Skeletal muscle tissue (tissue), 3 donors: ENCODE measurements at regions not wholly inside any gene's neighbourhood (a gene's known extent, or its start where the extent isn't known, plus 50 kb on each side); places are given as distances from the start of the nearest gene placed in this dataset.

Source experiments
- H3K27ac ChIP-seq: one replicate; pipeline ENCODE4 v1.7.0; 2013; ENCODE audit warnings: mild to moderate bottlenecking, low read depth, low read length, inconsistent platforms
- H3K27me3 ChIP-seq, 3 donors: one replicate each; pipeline ENCODE4 v1.7.0; 2013; ENCODE audit warnings: low read length in 3 of 3; ENCODE audit not compliant: control insufficient read depth in 3 of 3, insufficient read depth in 3 of 3
- H3K36me3 ChIP-seq, 3 donors: one replicate each; pipeline ENCODE4 v1.7.0; 2013; ENCODE audit warnings: low read length in 3 of 3; ENCODE audit not compliant: control insufficient read depth in 3 of 3, insufficient read depth in 3 of 3
- H3K4me1 ChIP-seq, 3 donors: one replicate each; pipeline ENCODE4 v1.7.0; 2013; ENCODE audit warnings: low read length in 3 of 3, mild to moderate bottlenecking in 3 of 3; ENCODE audit not compliant: control insufficient read depth in 3 of 3, insufficient read depth in 3 of 3
- H3K4me3 ChIP-seq, 3 donors: one replicate each; pipeline ENCODE4 v1.7.0; 2013; ENCODE audit warnings: low read length in 3 of 3
- H3K9ac ChIP-seq, 3 donors: one replicate each; pipeline ENCODE4 v1.7.0; 2013; ENCODE audit warnings: low read length in 3 of 3, mild to moderate bottlenecking in 3 of 3, moderate library complexity in 2 of 3, low read depth in 1 of 3
- H3K9me3 ChIP-seq, 3 donors: one replicate each; pipeline ENCODE4 v1.7.0; 2013; ENCODE audit warnings: low read length in 3 of 3; ENCODE audit not compliant: control insufficient read depth in 3 of 3
- donor health status: Osteomylitis.

DNA sequence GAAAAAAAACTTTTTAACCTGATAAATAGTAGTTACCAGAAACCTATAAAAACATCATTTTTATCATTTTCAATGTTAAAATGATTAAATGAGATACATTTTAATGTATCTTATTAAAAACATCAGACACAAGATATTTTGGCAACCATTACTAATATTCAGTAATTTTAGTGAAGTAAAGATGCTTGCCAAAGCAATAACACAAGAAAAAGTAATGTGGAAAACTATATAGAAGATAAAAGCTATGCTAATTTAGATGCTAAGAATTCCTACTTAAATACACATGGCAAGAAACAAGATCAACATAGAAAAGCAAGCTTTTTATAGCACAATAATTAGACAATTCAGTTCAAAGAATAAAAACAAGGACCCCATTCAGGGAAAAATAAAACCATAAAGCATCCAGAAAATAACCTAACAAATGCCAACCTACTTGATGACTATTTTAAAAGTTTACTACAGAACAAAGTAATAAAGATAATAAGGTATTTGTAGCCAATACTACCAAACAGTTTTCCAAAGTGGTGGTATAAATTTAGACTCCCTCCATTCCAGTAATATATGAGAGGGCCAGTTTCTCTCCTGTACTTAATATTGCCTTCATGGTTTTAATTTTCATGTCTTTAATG lies 489.5 kb downstream of the CDH2 start:
- no peak overlapping the region for H3K4me3 ChIP-seq

DNA sequence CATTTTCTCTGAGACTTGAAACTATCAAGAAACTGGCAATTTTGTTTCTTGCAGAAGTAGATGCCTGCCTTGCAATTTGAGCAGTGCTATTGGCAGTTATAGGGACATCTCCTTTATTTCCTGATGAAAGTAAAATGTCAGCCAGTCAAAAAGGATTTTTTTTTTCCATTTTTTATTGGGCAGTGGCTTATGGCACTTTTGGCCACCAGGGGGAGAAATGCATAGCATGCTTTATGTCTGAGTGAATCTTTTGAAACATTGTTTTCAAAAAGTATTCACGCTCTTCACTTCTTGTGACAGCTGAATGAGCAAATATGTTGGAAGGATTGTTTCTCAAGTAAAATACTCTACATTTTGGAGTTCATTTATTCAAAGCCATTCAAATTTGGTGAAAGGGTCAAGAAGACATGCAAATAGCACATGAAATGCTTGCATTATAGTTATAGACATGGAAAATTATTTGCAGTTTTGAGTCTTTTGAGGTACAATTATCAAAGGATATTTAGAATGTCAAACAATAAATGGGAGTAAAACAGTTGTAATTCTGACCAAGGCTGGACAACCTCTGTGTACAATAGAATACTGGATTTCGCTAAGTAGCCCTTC lies 491.0 kb downstream of the CDH2 start:
- Histone ChIP-seq H3K4me1 (no peaks in the 10 kb centered on the region), H3K27me3 (no peaks in the 10 kb centered on the region), H3K9ac (no peak overlapping the region), H3K27ac (no peak overlapping the region), H3K36me3 (no peaks in the 10 kb centered on the region), H3K9me3 (peaks cover 0 to 7% (median 0%) of the 10 kb centered on the region in 3 donors), H3K4me3 (no peak overlapping the region)

More for the DNA sequence above, 489.5 kb downstream of the CDH2 start:
- no peak overlapping the region for H3K9ac ChIP-seq
- no peaks in the 10 kb centered on the region for H3K27me3 ChIP-seq
- no peaks in the 10 kb centered on the region for H3K36me3 ChIP-seq
- no peak overlapping the region for H3K27ac ChIP-seq
- H3K9me3 ChIP-seq: peaks cover 0 to 7% (median 0%) of the 10 kb centered on the region in 3 donors
- no peaks in the 10 kb centered on the region for H3K4me1 ChIP-seq

DNA sequence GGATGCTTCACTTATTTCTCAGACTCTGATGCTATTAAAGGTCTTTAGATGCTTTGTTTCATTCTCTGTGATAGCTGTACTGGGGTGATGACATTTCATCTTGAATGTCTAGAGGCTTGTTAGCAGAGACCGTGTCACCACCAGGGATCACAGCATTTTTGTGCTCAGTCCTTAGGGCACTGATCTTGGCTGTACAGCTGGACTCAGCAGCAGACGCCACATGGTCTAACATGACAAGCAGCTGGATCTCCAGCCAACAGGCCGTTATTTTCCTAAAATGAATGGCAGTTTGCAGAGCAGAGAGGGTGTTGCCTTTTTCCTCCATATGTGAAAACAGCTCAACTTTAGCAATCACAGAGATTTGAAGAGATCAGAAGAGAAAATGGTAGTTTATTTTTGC lies 491.8 kb downstream of the CDH2 start:
- H3K36me3 ChIP-seq: no peaks in the 10 kb centered on the region
- no peaks in the 10 kb centered on the region for H3K4me1 ChIP-seq
- no peak overlapping the region for H3K4me3 ChIP-seq
- peaks cover 0 to 7% (median 0%) of the 10 kb centered on the region in 3 donors for H3K9me3 ChIP-seq
- H3K27me3 ChIP-seq: no peaks in the 10 kb centered on the region
- no peak overlapping the region for H3K9ac ChIP-seq
- H3K27ac ChIP-seq: no peak overlapping the region

DNA sequence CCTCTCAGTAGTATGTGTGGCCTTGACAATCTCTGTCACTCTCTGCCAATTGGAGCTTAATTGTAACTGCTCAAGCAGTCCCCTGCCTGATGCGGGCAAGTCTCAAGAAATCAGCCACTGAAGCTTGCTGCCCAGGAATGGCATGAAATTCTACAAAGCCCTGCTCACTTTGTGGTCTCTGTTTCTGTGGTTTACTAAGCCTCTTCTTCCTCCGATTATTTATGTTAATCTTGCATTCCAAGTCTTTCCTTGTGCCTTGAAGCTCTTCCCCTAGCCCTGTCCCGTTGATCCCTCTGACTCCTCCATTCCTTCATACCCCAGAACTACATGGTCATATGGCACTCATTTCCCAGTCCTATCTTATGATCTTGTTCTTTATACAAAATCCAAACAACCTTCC lies 489.3 kb upstream of the CHST9 start:
- H3K27ac ChIP-seq: no peak overlapping the region
- no peaks in the 10 kb centered on the region for H3K4me1 ChIP-seq
- H3K4me3 ChIP-seq: no peak overlapping the region
- H3K36me3 ChIP-seq: no peaks in the 10 kb centered on the region
- no peak overlapping the region for H3K9ac ChIP-seq
- no peaks in the 10 kb centered on the region for H3K27me3 ChIP-seq
- no peaks in the 10 kb centered on the region for H3K9me3 ChIP-seq

DNA sequence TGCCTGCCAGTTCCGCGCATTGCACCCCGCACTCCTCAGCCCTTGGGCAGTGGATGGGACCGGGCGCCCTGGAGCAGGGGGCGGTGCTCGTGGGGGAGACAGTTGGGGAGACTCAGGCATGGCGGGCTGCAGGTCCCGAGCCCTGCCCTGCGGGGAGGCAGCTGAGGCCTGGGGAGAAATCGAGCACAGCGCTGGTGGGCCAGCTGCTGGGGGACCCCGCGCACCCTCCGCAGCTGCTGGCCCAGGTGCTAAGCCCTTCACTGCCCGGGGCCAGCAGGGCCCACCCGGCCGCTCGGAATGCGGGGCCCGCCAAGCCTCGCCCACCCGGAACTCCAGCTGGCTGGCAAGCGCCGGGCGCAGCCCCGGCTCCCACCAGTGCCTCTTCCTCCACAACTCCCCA lies 488.8 kb upstream of the CHST9 start:
- Histone ChIP-seq H3K9ac (no peak overlapping the region), H3K27ac (no peak overlapping the region), H3K4me1 (no peaks in the 10 kb centered on the region), H3K27me3 (no peaks in the 10 kb centered on the region), H3K36me3 (no peaks in the 10 kb centered on the region), H3K4me3 (no peak overlapping the region), H3K9me3 (no peaks in the 10 kb centered on the region)

DNA sequence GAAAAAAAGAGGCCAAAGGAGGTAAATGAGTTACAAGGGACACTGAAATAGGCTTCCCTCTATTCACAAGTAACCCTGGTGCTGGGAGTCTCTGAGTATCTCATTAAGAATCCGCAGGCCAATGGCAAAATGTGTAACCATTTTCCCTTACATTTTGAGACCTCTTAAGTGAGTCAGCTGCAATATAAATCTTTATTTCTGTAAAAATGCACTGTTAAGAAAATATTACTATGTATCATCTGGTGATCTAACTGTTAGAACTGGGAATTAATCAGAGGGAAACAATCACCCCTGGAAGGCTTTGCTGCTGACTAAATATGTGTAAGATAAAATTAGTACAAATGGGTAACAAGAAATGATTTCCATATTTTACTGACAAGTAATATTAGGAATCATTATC lies 483.1 kb upstream of the CHST9 start:
- Histone ChIP-seq H3K36me3 (no peaks in the 10 kb centered on the region), H3K27me3 (no peaks in the 10 kb centered on the region), H3K27ac (no peak overlapping the region), H3K4me1 (no peaks in the 10 kb centered on the region), H3K4me3 (no peak overlapping the region), H3K9ac (no peak overlapping the region), H3K9me3 (no peaks in the 10 kb centered on the region)

DNA sequence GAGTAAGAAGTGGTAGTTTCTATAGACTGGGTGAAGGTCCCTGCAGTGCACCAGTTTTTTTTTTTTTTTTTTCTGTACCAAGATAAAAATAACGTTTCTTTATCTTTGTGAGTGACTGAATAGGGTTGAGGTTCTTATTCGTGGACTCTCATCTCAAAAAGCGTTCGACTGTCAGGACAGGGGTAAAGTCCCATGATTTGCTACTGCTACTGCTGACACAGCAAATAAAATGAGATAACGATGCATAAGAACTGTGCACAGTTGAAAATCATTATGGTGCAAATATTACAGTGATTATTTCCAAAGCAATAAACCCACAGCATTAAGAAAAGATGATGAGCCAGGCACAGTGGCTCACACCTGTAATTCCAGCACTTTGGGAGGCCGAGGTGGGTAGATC lies 482.0 kb upstream of the CHST9 start:
- H3K4me1 ChIP-seq: no peaks in the 10 kb centered on the region
- no peaks in the 10 kb centered on the region for H3K36me3 ChIP-seq
- H3K27me3 ChIP-seq: no peaks in the 10 kb centered on the region
- H3K27ac ChIP-seq: no peak overlapping the region
- H3K9me3 ChIP-seq: no peaks in the 10 kb centered on the region
- H3K9ac ChIP-seq: no peak overlapping the region
- no peak overlapping the region for H3K4me3 ChIP-seq

DNA sequence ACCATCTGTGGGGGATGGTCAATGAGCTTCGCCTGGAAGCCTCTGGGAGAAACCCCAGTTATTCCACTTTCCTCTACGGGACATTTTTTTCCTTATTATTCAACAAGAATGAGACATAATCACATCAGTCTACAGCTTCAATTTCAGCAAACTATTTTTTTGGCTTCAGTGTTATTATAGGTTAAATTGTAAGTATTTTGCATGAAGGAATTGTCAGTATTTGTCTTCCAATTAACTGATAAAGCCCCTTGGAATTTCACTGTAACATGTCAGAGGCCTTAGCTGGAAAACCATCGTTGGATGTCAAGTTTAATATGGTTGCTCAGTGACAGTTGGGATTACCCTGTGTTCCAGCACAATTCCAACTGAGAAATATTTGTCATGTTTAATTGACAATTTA lies 480.9 kb upstream of the CHST9 start:
- no peak overlapping the region for H3K4me3 ChIP-seq
- H3K27me3 ChIP-seq: no peaks in the 10 kb centered on the region
- no peak overlapping the region for H3K27ac ChIP-seq
- H3K9me3 ChIP-seq: no peaks in the 10 kb centered on the region
- no peaks in the 10 kb centered on the region for H3K4me1 ChIP-seq
- no peaks in the 10 kb centered on the region for H3K36me3 ChIP-seq
- no peak overlapping the region for H3K9ac ChIP-seq

DNA sequence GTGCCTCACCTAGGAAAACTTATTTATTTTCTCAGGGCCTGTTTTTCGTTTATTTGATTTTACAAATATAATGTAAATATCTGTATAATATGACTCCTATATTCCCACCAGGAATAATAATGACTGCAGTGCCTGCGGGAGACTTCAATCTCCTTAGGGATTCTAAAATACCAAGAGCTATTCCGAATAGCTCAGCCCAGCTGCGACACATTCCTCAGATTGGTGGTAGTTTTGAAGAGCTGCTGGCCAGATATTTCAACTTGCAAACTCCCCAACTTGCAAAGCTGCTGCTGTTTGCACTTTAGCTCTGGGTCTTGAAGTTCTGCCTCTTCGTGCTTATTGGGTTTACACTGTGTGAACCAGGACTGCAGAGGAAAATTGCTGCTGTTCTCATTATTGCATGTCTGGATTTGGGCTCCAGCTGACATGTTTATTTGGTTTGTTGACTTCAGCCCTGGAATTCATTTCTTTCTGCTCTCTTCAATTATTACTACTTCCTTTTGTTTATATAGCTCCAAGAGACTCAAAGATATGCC lies 480.2 kb upstream of the CHST9 start:
- no peak overlapping the region for H3K27ac ChIP-seq
- H3K36me3 ChIP-seq: no peaks in the 10 kb centered on the region
- H3K27me3 ChIP-seq: no peaks in the 10 kb centered on the region
- no peak overlapping the region for H3K4me3 ChIP-seq
- no peak overlapping the region for H3K9ac ChIP-seq
- no peaks in the 10 kb centered on the region for H3K9me3 ChIP-seq
- no peaks in the 10 kb centered on the region for H3K4me1 ChIP-seq

DNA sequence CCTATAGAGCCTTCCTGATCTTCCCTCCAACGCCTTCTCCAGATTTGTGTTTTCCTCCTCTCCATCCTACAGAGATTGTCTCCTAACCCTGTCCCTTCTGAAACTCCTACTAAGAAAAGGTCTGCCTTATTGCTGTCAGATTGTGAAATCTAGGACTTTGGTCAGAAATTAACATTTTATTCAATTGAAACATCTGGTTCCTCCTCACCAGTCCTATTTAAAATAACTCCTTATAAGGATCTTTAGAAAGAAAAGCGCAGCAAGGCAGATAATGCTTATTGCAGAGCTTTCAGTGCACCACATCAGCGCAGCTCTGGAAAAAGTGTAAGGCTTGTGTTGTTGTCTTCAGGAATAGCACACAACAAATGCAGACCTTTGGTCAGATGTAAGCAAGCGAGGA lies 477.8 kb upstream of the CHST9 start:
- no peak overlapping the region for H3K4me3 ChIP-seq
- H3K4me1 ChIP-seq: no peaks in the 10 kb centered on the region
- no peaks in the 10 kb centered on the region for H3K27me3 ChIP-seq
- no peaks in the 10 kb centered on the region for H3K9me3 ChIP-seq
- H3K9ac ChIP-seq: no peak overlapping the region
- no peaks in the 10 kb centered on the region for H3K36me3 ChIP-seq
- H3K27ac ChIP-seq: no peak overlapping the region
